CD1c-positive myeloid dendritic cell (primary cell): ENCODE measurements at regions not wholly inside any gene's neighbourhood (a gene's known extent, or its start where the extent isn't known, plus 50 kb on each side); places are given as distances from the start of the nearest gene placed in this dataset.

ENCODE experiments used
- DNase-seq: peaks from one replicate; pipeline ENCODE4 v3.0.0-alpha.2; 2016; ENCODE audit errors: extremely low spot score

DNA sequence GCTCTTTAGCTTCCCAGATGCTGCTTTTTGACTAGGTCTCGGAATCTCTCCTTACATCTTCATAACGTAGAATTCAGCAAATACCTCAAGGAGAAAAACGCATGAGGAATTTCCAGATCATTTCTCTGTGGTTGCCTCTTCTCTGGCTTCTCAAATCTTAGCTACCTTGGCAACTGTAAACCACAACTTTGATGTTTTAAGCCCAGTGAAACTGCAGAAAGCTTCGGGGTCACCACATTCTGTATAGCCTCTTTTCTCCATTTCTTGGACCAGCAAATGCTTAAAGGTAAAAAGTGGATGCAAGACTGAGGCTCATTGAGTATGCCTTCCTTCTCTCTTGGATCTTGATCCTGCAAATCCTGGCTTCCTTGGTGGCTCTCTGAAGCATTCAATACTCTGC is 125.5 kb upstream of the FBXL4 start:
- no peak for DNase-seq

GRCh38 chr6:99066044-99066443 is 118.3 kb upstream of the FBXL4 start:
- DNase-seq: no peak

DNA sequence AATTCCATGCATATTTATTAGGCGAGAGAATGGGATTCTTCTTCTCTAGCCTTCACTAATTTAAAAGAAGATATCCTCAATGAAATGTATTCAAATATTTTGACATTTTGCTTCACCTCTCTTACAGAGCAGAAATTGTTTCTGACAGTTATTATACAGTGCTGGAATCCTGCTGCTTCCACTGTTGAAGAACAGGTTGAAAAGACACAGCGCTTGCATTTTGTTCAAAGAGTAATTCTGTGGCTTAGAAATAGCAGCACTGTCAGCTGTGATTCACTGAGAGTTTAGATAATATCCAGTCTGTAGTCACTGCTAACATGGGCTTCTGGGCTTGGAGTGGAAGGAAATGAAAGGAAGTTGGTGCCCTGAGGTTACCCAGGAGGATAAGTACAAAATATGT is 117.1 kb upstream of the FBXL4 start:
- no peak for DNase-seq

GRCh38 chr6:99036672-99037071 is 88.9 kb upstream of the FBXL4 start:
- no peak for DNase-seq

DNA sequence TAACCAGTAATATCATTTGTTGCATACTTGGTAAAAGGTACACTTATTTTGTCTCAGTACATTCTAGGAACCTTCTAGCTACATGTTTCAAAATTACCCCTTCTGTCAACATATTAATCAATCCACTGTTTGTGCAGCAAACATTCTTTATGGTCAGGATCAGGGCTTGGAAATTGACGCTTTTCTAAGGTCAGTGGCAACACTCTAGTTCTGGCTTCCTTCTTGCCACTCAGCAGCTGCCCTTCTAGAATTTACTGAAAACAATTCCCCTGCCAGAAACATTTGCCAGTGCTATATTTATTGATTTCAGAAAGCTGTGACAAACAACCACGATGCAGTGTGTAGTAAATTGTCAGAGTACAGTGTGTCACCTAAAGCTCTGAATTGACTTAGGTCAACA is 84.7 kb upstream of the FBXL4 start:
- DNase-seq: no peak

DNA sequence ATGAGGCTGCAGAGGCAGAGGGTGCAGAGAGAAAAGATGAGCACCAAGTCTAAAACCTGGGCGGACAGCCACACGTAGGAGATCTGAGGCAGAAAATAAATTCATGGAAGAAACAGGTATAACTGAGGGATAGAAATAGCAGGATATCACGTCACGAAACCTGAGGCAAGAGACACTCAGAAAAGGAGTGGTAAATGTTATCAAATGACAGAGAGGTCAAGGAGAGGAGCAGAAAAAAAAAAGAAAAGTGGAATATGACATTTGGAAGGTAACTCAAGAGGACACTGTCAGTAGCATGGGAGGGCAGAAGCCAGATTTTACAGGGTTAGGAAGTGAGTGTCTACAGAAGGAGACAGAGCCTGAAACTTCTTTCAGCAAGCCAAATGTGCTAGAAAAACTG is 84.2 kb upstream of the FBXL4 start:
- DNase-seq: no peak

DNA sequence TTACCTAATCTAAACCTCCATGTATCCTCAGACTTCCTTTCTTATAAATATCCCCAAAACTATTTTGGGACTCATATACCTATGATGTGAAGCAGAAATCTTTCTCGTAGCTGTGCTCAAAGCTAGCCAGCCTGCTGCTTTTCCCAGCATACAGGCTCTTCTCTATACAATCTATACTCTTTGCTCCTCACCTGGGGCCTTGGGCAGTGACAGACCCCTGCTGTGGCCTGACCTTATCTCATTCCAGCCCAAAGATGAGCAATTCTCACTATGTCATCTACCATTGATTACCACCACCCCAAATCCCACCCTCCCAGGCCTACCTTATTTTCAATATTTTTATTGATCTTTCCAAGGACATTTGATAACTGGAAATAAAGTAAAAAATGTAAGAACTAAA is 83.2 kb upstream of the FBXL4 start:
- DNase-seq: no peak

- no peak for DNase-seq
Measured at GRCh38 chr6:99026135-99026534, 78.4 kb upstream of the FBXL4 start.

DNA sequence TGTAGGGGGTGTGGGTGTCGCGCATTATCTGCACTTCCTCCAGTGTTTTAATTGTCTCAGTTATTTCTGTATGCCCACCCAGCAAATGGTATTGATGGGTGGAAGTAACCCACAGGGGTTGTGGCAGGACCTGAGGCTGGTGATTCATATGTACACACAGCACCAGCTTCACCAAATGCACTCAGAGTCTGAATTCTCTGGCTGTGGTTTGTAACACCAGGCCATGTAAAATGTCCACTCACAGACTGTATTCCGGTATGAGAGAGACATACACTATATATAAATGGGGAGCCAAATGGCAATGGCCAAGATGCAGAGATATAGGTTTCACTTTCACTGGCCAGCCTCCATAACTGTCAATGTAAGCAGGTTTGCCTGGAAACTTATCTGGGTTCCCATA is 76.3 kb upstream of the FBXL4 start:
- no peak for DNase-seq

DNA sequence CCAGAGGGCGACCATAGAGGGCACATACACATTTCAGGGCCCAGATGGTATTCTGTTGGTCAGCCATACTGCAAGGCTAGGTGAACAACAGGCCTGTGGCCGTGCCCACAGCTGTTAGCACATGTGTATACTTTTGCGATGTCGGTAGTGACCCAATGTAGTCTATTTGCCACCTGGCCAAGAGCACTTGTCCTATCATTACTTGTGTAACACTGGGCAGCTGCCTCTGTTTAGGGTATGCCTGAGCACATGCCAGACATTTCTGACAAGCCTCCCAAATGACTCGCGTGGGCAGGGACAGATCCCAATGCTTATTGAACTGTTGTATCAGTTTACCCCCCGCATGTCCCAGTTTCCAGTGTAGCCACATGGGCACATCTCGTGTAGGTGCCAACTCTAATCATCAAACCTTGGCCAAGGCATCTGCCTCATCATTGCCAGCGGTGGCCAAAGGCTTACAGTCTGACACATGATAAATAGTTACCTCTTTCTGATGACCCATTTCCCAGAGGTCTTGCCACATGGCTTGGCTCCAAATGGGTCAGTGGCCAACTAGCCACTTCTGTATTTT is 74.4 kb upstream of the FBXL4 start:
- DNase-seq: no peak

GRCh38 chr6:99019381-99019780 is 71.6 kb upstream of the FBXL4 start:
- DNase-seq: no peak

DNA sequence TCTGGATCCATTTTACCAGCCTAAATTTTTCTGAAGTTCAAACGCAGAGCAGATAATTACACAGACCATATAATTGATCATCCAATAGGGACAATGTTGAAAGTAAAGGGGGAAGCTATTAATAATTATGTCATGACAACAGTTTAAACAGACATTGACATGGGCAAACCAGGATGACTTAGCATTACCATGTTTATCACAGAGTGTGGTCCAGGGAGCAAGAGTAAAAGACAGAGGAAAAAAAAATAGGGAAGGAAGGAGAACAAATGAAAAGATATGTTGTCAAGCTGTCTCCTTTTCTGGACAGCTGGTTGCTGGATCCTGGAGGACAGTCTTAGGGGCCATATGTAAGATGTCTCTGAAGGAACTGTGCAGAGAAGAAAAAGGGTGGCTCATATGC is 69.4 kb upstream of the FBXL4 start:
- DNase-seq: no peak

DNA sequence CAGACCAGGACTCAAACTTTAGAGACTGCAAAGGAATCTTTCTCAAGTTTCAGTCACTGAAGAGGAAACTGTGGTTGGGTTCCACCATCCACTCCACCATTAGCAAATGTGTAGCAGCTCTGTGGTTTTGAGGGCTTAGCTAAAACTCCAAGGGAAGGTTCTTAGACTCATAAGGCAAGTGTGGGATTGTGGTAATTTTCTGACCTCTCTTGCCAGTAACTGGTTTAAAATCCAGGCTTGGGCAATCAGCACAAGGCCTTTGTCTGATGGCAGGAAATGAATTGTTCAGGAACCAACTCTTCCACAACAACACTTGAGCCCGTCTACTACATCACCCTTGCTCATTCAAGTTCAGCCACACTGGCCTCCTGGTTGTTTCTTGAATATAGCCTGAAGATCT is 68.6 kb upstream of the FBXL4 start:
- peak; percentile 46 for DNase-seq

DNA sequence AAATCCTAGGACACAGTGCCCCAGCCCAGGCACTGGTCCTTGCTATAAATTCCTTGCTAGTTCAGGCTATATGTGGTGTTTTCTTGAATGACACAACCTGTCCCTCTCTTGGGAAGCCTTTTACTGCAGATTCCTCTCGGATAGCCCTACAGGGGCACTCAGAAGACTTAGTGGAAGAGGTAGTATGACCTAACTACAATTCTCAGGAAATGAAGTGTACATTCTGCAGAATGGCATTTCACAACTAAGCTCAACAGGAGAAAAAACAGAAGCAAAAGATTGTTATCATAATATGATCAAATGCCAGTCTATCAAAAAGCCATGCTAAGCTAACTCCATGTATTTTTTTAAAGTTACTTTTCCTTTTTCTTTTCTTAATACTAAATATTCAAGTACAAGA is 66.3 kb upstream of the FBXL4 start:
- peak; percentile 56 for DNase-seq

GRCh38 chr6:99013661-99014060 is 65.9 kb upstream of the FBXL4 start:
- no peak for DNase-seq

GRCh38 chr6:99013145-99013544 is 65.4 kb upstream of the FBXL4 start:
- DNase-seq: peak; percentile 59

DNA sequence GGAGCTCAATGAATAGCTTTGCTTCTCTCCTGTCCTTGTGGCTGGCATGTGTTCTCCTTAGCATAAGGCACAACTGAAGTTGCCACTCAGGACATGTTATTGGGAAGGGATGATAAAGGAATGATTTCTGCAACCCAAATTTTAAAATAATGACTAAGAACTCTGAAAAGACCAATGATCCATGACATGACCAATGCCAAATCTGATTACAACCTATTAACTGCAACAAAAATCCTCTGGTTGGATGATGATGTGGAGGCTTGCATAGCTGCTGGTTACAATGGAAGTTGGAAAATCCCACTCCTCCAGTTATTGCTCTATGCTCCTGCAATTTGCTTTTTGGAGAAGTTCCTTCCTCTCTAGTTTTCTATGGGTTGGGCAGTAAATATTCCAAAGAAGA is 63.4 kb upstream of the FBXL4 start:
- no peak for DNase-seq

DNA sequence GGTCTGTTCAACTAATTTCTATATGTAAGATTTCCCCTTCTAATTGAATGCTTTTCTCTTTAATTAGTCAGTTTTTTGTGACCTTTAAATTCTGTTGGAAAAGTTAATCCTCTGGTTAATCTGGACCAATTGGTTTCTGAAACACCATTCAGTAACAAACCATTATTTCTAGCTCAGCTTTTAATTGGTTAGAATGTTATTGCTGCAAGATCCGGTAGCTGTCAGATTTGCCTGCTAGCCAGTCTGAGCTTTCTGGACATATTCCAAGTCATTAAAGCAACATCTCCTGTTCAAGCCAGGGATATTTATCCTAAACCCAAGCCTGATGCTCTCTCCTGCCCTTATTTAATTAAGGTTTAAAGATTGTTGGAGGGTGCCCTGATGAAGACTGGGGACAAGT is 55.1 kb upstream of the FBXL4 start:
- DNase-seq: no peak

DNA sequence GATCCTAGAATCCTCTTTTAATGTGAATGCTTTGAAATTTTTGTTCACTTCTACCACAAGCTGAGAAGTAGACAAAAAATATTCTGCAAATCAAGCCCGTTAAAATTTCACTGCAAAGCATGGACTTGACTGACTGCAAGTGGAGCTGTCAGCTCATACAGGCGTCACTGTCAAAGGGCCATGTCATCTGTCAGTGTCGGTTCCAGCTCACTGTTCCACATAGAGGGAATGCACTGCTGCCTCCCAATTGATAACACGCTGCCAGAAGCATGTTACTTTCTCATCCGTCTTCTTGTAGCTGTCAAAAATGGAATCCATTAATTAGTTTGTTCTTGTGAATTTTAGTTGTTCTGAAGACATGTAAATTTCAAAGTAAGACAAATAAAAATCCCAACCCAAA is 50.4 kb upstream of the FBXL4 start:
- no peak for DNase-seq
